HUES6 (cell line): ENCODE measurements at regions not wholly inside any gene's neighbourhood (a gene's known extent, or its start where the extent isn't known, plus 50 kb on each side); places are given as distances from the start of the nearest gene placed in this dataset.

ENCODE experiments used
- H3K27ac ChIP-seq: 2 replicates; pipeline ENCODE4 v1.7.0; 2013; ENCODE audit warnings: low read depth, mild to moderate bottlenecking, low read length, inconsistent platforms
- H3K27me3 ChIP-seq: 2 replicates; pipeline ENCODE4 v1.6.1; 2013; ENCODE audit warnings: low read length; ENCODE audit not compliant: control insufficient read depth, insufficient read depth
- H3K36me3 ChIP-seq: 2 replicates; pipeline ENCODE4 v1.6.1; 2013; ENCODE audit warnings: low read length; ENCODE audit not compliant: control insufficient read depth, insufficient read depth
- H3K4me1 ChIP-seq: 2 replicates; pipeline ENCODE4 v1.6.1; 2013; ENCODE audit warnings: low read length; ENCODE audit not compliant: control insufficient read depth, insufficient read depth
- H3K4me3 ChIP-seq: 2 replicates; pipeline ENCODE4 v1.5.1; 2013; ENCODE audit warnings: low read depth, low read length
- H3K9ac ChIP-seq: one replicate; pipeline ENCODE4 v1.6.1; 2013; ENCODE audit warnings: mild to moderate bottlenecking, low read length
- H3K9me3 ChIP-seq: 2 replicates; pipeline ENCODE4 v1.6.1; 2013; ENCODE audit warnings: low read depth, low read length; ENCODE audit not compliant: control insufficient read depth, insufficient read depth

GRCh38 chr22:48653306-48653705 is 1174.4 kb downstream of the BRD1 start:
- Histone ChIP-seq H3K4me3 (no peak overlapping the region), H3K27ac (no peak overlapping the region), H3K9ac (no peak overlapping the region), H3K9me3 (peaks cover 3% of the 10 kb centered on the region; the same call in 1 of the 2 replicates), H3K4me1 (no peaks in the 10 kb centered on the region), H3K27me3 (no peaks in the 10 kb centered on the region), H3K36me3 (peaks cover 3% of the 10 kb centered on the region; the same call in 1 of the 2 replicates)

GRCh38 chr22:48652796-48653195 is 1174.9 kb downstream of the BRD1 start:
- Histone ChIP-seq H3K27ac (no peak overlapping the region), H3K9ac (no peak overlapping the region), H3K4me3 (no peak overlapping the region), H3K9me3 (peaks cover 3% of the 10 kb centered on the region; the same call in 1 of the 2 replicates), H3K36me3 (peaks cover 3% of the 10 kb centered on the region; the same call in 1 of the 2 replicates), H3K4me1 (no peaks in the 10 kb centered on the region), H3K27me3 (no peaks in the 10 kb centered on the region)

- H3K9ac ChIP-seq, result no peak overlapping the region
- no peaks in the 10 kb centered on the region for H3K27me3 ChIP-seq
- no peak overlapping the region for H3K4me3 ChIP-seq
- H3K27ac ChIP-seq, result no peak overlapping the region
- 0 out of 2 replicates have a peak, but pooled peaks cover 3% of the 10 kb centered on the region for H3K9me3 ChIP-seq
- H3K36me3 ChIP-seq, result peaks cover 3% of the 10 kb centered on the region; the same call in 1 of the 2 replicates
- H3K4me1 ChIP-seq, result no peaks in the 10 kb centered on the region
Observed at GRCh38 chr22:48651981-48652538, 1175.6 kb downstream of the BRD1 start.

GRCh38 chr22:48651036-48651890 is 1176.4 kb downstream of the BRD1 start:
- Histone ChIP-seq H3K4me3 (no peak overlapping the region), H3K9ac (no peak overlapping the region), H3K36me3 (peaks cover 3% of the 10 kb centered on the region; the same call in 1 of the 2 replicates), H3K27me3 (no peaks in the 10 kb centered on the region), H3K9me3 (0 out of 2 replicates have a peak, but pooled peaks cover 3% of the 10 kb centered on the region), H3K27ac (no peak overlapping the region), H3K4me1 (no peaks in the 10 kb centered on the region)

- H3K27me3 ChIP-seq, result no peaks in the 10 kb centered on the region
- H3K27ac ChIP-seq, result no peak overlapping the region
- H3K9me3 ChIP-seq, result 0 out of 2 replicates have a peak, but pooled peaks cover 2% of the 10 kb centered on the region
- H3K4me3 ChIP-seq, result no peak overlapping the region
- H3K36me3 ChIP-seq, result peaks cover 3% of the 10 kb centered on the region; the same call in 1 of the 2 replicates
- H3K9ac ChIP-seq, result no peak overlapping the region
- H3K4me1 ChIP-seq, result no peaks in the 10 kb centered on the region
Observed at GRCh38 chr22:48650323-48651035, 1177.2 kb downstream of the BRD1 start.

- no peak overlapping the region for H3K4me3 ChIP-seq
- H3K9ac ChIP-seq, result no peak overlapping the region
- no peaks in the 10 kb centered on the region for H3K9me3 ChIP-seq
- no peaks in the 10 kb centered on the region for H3K27me3 ChIP-seq
- H3K36me3 ChIP-seq, result peaks cover 3% of the 10 kb centered on the region; the same call in 1 of the 2 replicates
- no peaks in the 10 kb centered on the region for H3K4me1 ChIP-seq
- no peak overlapping the region for H3K27ac ChIP-seq
Observed at GRCh38 chr22:48649466-48649865, 1178.2 kb downstream of the BRD1 start.

GRCh38 chr22:48649031-48649430 is 1178.6 kb downstream of the BRD1 start:
- H3K27me3 ChIP-seq, result no peaks in the 10 kb centered on the region
- no peaks in the 10 kb centered on the region for H3K4me1 ChIP-seq
- H3K9me3 ChIP-seq, result no peaks in the 10 kb centered on the region
- no peak overlapping the region for H3K9ac ChIP-seq
- peaks cover 3% of the 10 kb centered on the region; the same call in 1 of the 2 replicates for H3K36me3 ChIP-seq
- H3K27ac ChIP-seq, result no peak overlapping the region
- H3K4me3 ChIP-seq, result no peak overlapping the region

GRCh38 chr22:48647606-48648515 is 1179.8 kb downstream of the BRD1 start:
- Histone ChIP-seq H3K4me1 (no peaks in the 10 kb centered on the region), H3K36me3 (no peaks in the 10 kb centered on the region), H3K9me3 (no peaks in the 10 kb centered on the region), H3K9ac (no peak overlapping the region), H3K4me3 (no peak overlapping the region), H3K27me3 (no peaks in the 10 kb centered on the region), H3K27ac (no peak overlapping the region)

GRCh38 chr22:48647051-48647450 is 1180.6 kb downstream of the BRD1 start:
- no peaks in the 10 kb centered on the region for H3K9me3 ChIP-seq
- H3K36me3 ChIP-seq, result no peaks in the 10 kb centered on the region
- H3K27ac ChIP-seq, result no peak overlapping the region
- no peak overlapping the region for H3K9ac ChIP-seq
- no peaks in the 10 kb centered on the region for H3K4me1 ChIP-seq
- H3K4me3 ChIP-seq, result no peak overlapping the region
- H3K27me3 ChIP-seq, result no peaks in the 10 kb centered on the region

GRCh38 chr22:48646216-48646925 is 1181.3 kb downstream of the BRD1 start:
- Histone ChIP-seq H3K4me3 (no peak overlapping the region), H3K27ac (no peak overlapping the region), H3K36me3 (no peaks in the 10 kb centered on the region), H3K4me1 (no peaks in the 10 kb centered on the region), H3K9me3 (no peaks in the 10 kb centered on the region), H3K9ac (no peak overlapping the region), H3K27me3 (no peaks in the 10 kb centered on the region)
